Coronary artery (tissue), 2 donors: ENCODE measurements at regions not wholly inside any gene's neighbourhood (a gene's known extent, or its start where the extent isn't known, plus 50 kb on each side); places are given as distances from the start of the nearest gene placed in this dataset.

Experiments used
- DNase-seq: peaks from one replicate; pipeline ENCODE4 v3.0.0-alpha.2; 2017; ENCODE audit warnings: low spot score
- H3K27ac ChIP-seq, 2 donors: fragments of 200-600 bp; sonication (generic); one replicate each; pipeline ENCODE4 v1.5.1; 2016 to 2019
- H3K4me3 ChIP-seq: fragments of 200-600 bp; sonication (generic); 2 replicates; pipeline ENCODE4 v1.5.1; 2016; ENCODE audit warnings: mild to moderate bottlenecking, moderate library complexity
- CTCF ChIP-seq: fragments of 200-600 bp; sonication (generic); IDR thresholded peaks from one replicate; pipeline ENCODE4 v1.5.1; 2019; ENCODE audit warnings: antibody characterized with exemption

- Histone ChIP-seq H3K4me3 (no peak overlapping the region), H3K27ac (no peak overlapping the region)
- no peak for DNase-seq
- no peak for TF ChIP-seq CTCF
These were observed 83.2 kb upstream of the SMAD3 start for GRCh38 chr15:66982250-66982649.

- TF ChIP-seq CTCF = no peak
- no peak for DNase-seq
- Histone ChIP-seq H3K27ac (no peak overlapping the region), H3K4me3 (no peak overlapping the region)
These were observed 82.6 kb upstream of the SMAD3 start for GRCh38 chr15:66982816-66983215.

- no peak for TF ChIP-seq CTCF
- Histone ChIP-seq H3K4me3 (no peak overlapping the region), H3K27ac (no peak overlapping the region)
- no peak for DNase-seq
These were observed 79.7 kb upstream of the SMAD3 start for GRCh38 chr15:66985653-66986052.

GRCh38 chr15:66986951-66987350 lies 78.5 kb upstream of the SMAD3 start:
- H3K27ac ChIP-seq = no peak overlapping the region
- TF ChIP-seq CTCF = no peak
- no peak for DNase-seq
- H3K4me3 ChIP-seq = no peak overlapping the region

GRCh38 chr15:66993090-66993489 lies 72.3 kb upstream of the SMAD3 start:
- Histone ChIP-seq H3K4me3 (no peak overlapping the region), H3K27ac (no peak overlapping the region)
- no peak for TF ChIP-seq CTCF
- DNase-seq = no peak

GRCh38 chr15:66993874-66994696 lies 71.3 kb upstream of the SMAD3 start:
- no peak for TF ChIP-seq CTCF
- Histone ChIP-seq H3K4me3 (no peak overlapping the region), H3K27ac (no peak overlapping the region)
- DNase-seq = no peak

GRCh38 chr15:66994927-66995656 lies 70.3 kb upstream of the SMAD3 start:
- Histone ChIP-seq H3K27ac (no peak overlapping the region), H3K4me3 (no peak overlapping the region)
- no peak for DNase-seq
- TF ChIP-seq CTCF = no peak
